Left lung (tissue), 4 donors: ENCODE measurements at regions not wholly inside any gene's neighbourhood (a gene's known extent, or its start where the extent isn't known, plus 50 kb on each side); places are given as distances from the start of the nearest gene placed in this dataset.
A peak's percentile ranks its signal among the peaks of the same experiment; 100 is the strongest.

Experiments
- ATAC-seq: fragments of 200-7000 bp; cut with Tn5 transposase; one replicate; pipeline ENCODE4 v1.9.1; 2020; ENCODE audit warnings: moderate library complexity
- DNase-seq, 4 donors: peaks; one replicate each; pipeline ENCODE4 v3.0.0-alpha.2; 2013 to 2020
- H3K27ac ChIP-seq, 2 donors: fragments of 200-600 bp; sonication (generic) in 1 of 2; one replicate each; pipeline versions ENCODE4 v1.5.0 to v1.8.0; 2020 to 2021
- H3K27me3 ChIP-seq, 2 donors: fragments of 200-600 bp; sonication (generic) in 1 of 2; one replicate each; pipeline versions ENCODE4 v1.5.0 to v1.8.0; 2020 to 2021
- H3K36me3 ChIP-seq, 2 donors: fragments of 200-600 bp; sonication (generic) in 1 of 2; one replicate each; pipeline versions ENCODE4 v1.5.0 to v1.8.0; 2020 to 2021
- H3K4me1 ChIP-seq, 2 donors: fragments of 200-600 bp; one replicate each; pipeline ENCODE4 v1.8.0; 2021
- H3K4me3 ChIP-seq, 2 donors: fragments of 200-600 bp; sonication (generic) in 1 of 2; one replicate each; pipeline versions ENCODE4 v1.5.0 to v1.8.0; 2020 to 2021; ENCODE audit warnings: mild to moderate bottlenecking in 1 of 2
- H3K9me3 ChIP-seq, 2 donors: fragments of 200-600 bp; sonication (generic) in 1 of 2; one replicate each; pipeline versions ENCODE4 v1.5.0 to v1.8.0; 2020 to 2021
- intact Hi-C, 2 donors: fragments of 100-400 bp; cut with DNase I; formaldehyde crosslinking; loops; one replicate each; pipeline versions ENCODE4 v1.11.2 to v1.14.2; 2022
- TF ChIP-seq, protein P1 (sequence below), 2 donors: fragments of 200-600 bp; sonication (generic) in 1 of 2; IDR thresholded peaks; one replicate each; pipeline versions ENCODE4 v1.5.0 to v1.8.0; 2021; ENCODE audit warnings: antibody characterized with exemption in 2 of 2
- donor health status: DM: no; HTN: yes; CAD: no.
- donor health status: DM: no; HTN: no; CAD: no.

DNA sequence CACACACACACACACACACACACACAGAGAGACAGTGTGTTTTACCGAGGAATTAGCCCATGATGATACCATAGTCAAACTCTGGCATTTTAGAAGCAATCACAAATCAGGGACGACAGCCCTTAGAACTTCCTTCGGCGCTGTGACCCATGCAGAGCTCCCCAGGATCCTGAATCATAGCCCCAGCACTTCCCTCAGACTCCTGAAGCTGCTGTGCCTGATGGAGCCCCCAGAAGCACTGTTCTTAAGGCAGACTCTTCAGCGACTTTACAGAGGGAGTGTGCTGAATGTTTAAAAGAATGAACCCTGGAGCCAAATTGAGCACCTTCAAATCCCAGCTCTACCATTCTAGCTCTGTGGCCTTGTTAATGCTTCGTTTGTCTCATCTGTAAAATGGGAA lies 89.3 kb upstream of the LIPC start:
- DNase-seq: no peak
- intact Hi-C loops: no loop called here
- Histone ChIP-seq H3K4me1 (no peaks in the 10 kb centered on the region), H3K27ac (no peak overlapping the region), H3K36me3 (no peaks in the 10 kb centered on the region), H3K27me3 (no peaks in the 10 kb centered on the region), H3K4me3 (no peak overlapping the region), H3K9me3 (no peaks in the 10 kb centered on the region)
- TF ChIP-seq, protein P1, sequence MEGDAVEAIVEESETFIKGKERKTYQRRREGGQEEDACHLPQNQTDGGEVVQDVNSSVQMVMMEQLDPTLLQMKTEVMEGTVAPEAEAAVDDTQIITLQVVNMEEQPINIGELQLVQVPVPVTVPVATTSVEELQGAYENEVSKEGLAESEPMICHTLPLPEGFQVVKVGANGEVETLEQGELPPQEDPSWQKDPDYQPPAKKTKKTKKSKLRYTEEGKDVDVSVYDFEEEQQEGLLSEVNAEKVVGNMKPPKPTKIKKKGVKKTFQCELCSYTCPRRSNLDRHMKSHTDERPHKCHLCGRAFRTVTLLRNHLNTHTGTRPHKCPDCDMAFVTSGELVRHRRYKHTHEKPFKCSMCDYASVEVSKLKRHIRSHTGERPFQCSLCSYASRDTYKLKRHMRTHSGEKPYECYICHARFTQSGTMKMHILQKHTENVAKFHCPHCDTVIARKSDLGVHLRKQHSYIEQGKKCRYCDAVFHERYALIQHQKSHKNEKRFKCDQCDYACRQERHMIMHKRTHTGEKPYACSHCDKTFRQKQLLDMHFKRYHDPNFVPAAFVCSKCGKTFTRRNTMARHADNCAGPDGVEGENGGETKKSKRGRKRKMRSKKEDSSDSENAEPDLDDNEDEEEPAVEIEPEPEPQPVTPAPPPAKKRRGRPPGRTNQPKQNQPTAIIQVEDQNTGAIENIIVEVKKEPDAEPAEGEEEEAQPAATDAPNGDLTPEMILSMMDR (IDR thresholded peaks at IDR 0.05): no peak
- no peak for ATAC-seq

DNA sequence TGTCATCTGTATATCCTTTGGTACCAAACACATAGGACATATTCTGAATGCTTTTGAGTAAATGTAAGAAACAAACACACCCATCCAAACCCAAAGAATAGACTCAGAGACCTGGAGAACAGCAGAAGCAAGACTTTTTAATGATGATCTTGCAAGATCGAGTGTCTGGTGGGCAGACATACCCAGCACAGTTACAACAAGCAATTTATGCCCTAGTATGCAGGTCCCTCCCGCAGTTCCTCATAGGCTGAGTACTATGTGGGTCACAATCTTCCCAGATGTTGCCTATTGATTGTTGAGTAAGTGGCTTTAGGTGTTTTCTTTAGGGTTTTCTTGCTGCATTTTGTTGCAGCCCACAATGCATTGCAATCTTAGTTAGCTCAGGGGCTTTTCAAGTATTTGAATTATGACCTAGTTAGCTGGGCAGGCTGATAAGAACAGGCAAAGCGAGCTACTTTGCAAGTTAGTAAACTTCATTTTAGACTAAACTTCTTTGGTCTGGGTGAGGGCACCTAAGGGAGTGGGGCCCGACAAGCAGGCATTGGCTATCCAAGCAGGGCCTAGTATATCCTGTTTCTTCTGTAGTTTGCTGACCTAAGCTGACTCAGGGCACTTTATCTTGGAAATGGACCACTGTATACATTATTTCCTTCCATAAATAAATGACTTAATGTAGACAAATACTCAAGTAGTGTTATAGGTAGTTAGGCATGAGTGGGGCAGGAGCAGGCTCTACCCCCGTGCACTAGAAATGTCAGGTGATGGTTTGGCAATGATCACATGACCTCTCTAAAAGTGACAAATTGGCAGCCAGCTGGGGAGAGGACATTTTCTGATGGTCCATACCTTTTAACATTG lies 87.3 kb upstream of the LIPC start:
- ATAC-seq: peak; percentile 29
- no peaks in the 10 kb centered on the region for H3K9me3 ChIP-seq
- TF ChIP-seq, protein P1 (IDR thresholded peaks at IDR 0.05): no peak
- no peak for DNase-seq
- H3K4me3 ChIP-seq: no peak overlapping the region
- H3K27me3 ChIP-seq: no peaks in the 10 kb centered on the region
- no peaks in the 10 kb centered on the region for H3K4me1 ChIP-seq
- H3K27ac ChIP-seq: no peak overlapping the region
- intact Hi-C loops: no loop called here
- H3K36me3 ChIP-seq: no peaks in the 10 kb centered on the region

DNA sequence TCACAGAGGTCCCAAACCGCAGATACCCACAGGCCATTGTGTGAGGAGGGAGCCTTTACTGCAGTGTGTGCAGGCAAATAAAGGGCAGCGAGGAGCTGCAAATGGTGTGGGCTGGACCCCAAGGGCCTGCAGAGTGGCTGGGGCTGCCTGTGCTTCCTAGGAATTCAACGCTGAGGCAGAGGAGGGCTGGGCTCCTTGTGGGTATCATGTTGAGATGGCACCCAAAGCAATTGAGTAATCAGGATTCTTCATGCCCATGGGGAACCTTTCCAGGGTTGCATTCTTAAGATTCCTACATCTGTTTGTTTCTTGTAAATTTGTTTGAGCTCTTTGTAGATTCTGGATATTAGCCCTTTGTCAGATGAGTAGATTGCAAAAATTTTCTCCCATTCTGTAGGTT lies 85.4 kb upstream of the LIPC start:
- Histone ChIP-seq H3K4me3 (no peak overlapping the region), H3K27ac (no peak overlapping the region), H3K36me3 (no peaks in the 10 kb centered on the region), H3K9me3 (no peaks in the 10 kb centered on the region), H3K4me1 (no peaks in the 10 kb centered on the region), H3K27me3 (no peaks in the 10 kb centered on the region)
- TF ChIP-seq, protein P1 (IDR thresholded peaks at IDR 0.05): no peak
- intact Hi-C loops: no loop called here
- peak; percentile 90 for ATAC-seq
- no peak for DNase-seq

GRCh38 chr15:58348095-58348812 lies 83.5 kb upstream of the LIPC start:
- no peak for DNase-seq
- no peaks in the 10 kb centered on the region for H3K4me1 ChIP-seq
- intact Hi-C loops: no loop called here
- TF ChIP-seq, protein P1 (IDR thresholded peaks at IDR 0.05): no peak
- no peaks in the 10 kb centered on the region for H3K9me3 ChIP-seq
- H3K4me3 ChIP-seq: no peak overlapping the region
- ATAC-seq: no peak
- no peaks in the 10 kb centered on the region for H3K27me3 ChIP-seq
- no peak overlapping the region for H3K27ac ChIP-seq
- H3K36me3 ChIP-seq: no peaks in the 10 kb centered on the region
